ENCODE measurements at regions not wholly inside any gene's neighbourhood (a gene's known extent, or its start where the extent isn't known, plus 50 kb on each side); places are given as distances from the start of the nearest gene placed in this dataset.

DNA sequence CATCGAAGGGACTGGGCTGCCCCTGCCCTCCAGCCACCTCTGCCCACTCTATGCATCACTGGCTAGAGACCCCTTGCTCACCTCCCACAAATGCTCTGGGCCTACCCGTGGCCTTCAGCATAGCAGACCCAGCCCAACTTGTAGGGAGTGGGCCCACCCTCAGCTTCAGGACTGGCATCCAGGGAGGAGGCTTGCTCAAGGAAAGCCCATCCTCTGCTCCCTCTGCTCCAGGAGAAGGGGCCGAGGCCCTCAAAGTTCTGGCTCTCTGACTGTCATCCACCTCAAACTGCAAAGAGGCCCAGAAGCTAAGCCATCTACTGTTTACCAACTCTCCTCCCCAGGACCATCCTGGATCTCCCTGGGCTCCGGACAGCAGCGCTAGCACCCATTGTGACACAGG is 84.5 kb downstream of the C5orf15 start:
- intact Hi-C loops (cut with DNase I), result no loop called here
- H3K4me1 ChIP-seq (replicated peaks), result no peaks in the 10 kb centered on the region
- WGBS, result 98% methylated on average over 5 of the region's 5 CpGs
- no peaks in the 10 kb centered on the region for H3K9me3 ChIP-seq
- H3K36me3 ChIP-seq, result no peaks in the 10 kb centered on the region
- no peak for DNase-seq (ENCODE audit: low spot score)
- H3K27ac ChIP-seq, result no peak overlapping the region
- TF ChIP-seq, protein P1, sequence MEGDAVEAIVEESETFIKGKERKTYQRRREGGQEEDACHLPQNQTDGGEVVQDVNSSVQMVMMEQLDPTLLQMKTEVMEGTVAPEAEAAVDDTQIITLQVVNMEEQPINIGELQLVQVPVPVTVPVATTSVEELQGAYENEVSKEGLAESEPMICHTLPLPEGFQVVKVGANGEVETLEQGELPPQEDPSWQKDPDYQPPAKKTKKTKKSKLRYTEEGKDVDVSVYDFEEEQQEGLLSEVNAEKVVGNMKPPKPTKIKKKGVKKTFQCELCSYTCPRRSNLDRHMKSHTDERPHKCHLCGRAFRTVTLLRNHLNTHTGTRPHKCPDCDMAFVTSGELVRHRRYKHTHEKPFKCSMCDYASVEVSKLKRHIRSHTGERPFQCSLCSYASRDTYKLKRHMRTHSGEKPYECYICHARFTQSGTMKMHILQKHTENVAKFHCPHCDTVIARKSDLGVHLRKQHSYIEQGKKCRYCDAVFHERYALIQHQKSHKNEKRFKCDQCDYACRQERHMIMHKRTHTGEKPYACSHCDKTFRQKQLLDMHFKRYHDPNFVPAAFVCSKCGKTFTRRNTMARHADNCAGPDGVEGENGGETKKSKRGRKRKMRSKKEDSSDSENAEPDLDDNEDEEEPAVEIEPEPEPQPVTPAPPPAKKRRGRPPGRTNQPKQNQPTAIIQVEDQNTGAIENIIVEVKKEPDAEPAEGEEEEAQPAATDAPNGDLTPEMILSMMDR (IDR thresholded peaks at IDR 0.05), result no peak
- TF ChIP-seq POLR2A (IDR thresholded peaks at IDR 0.05) (no peak), POLR2AphosphoS5 (IDR thresholded peaks at IDR 0.05) (no peak)
- peaks cover 3% of the 10 kb centered on the region for H3K27me3 ChIP-seq (replicated peaks; ENCODE audit: insufficient read depth)
- H3K4me3 ChIP-seq, result no peak overlapping the region

DNA sequence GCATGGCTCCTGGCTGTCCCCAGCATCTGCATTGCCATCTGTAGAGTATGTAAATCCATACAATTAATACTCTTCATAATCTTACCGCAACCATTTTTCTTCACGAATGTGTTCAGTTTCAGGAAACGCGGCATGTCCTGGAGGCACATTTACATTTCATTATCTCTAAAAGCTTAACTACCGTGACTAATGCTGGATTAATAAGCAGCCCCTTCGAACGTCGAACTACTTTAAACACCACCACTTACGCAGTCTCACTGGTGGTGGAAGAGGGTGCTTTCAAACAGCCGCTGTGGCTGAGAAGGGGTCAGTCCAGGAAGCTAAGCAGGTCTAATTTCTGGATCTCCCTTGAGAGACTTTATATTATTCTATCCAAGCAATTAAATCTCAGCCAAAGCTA is 85.6 kb downstream of the C5orf15 start:
- Histone ChIP-seq H3K36me3 (no peaks in the 10 kb centered on the region), H3K27ac (no peak overlapping the region), H3K27me3 (replicated peaks; ENCODE audit: insufficient read depth) (peaks cover 3% of the 10 kb centered on the region), H3K9me3 (no peaks in the 10 kb centered on the region), H3K4me1 (replicated peaks) (no peaks in the 10 kb centered on the region), H3K4me3 (no peak overlapping the region)
- intact Hi-C loops (cut with DNase I), result no loop called here
- WGBS, result 83% methylated on average over 10 of the region's 10 CpGs
- no peak for TF ChIP-seq POLR2AphosphoS5 (IDR thresholded peaks at IDR 0.05)
- TF ChIP-seq POLR2A (IDR thresholded peaks at IDR 0.05), result no peak
- TF ChIP-seq, protein P1 (IDR thresholded peaks at IDR 0.05), result no peak
- no peak for DNase-seq (ENCODE audit: low spot score)

DNA sequence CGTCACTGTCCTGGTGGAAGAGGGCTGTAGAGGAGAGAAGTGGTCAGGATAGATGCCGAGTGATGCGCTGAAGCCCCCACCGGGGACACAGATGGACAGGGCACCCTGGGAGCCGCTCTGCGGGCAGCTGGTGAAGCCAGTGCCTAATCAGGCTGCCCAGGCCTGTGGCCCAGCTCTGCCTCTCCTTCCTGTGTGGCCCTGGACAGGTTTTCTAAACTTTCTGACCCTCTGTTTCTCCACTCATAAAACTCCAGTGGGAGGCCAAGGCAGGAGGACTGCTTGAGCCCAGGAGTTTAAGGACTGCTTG is 86.1 kb downstream of the C5orf15 start:
- Histone ChIP-seq H3K4me1 (replicated peaks) (no peaks in the 10 kb centered on the region), H3K36me3 (no peaks in the 10 kb centered on the region), H3K27ac (no peak overlapping the region), H3K4me3 (no peak overlapping the region), H3K27me3 (replicated peaks; ENCODE audit: insufficient read depth) (peaks cover 3% of the 10 kb centered on the region), H3K9me3 (no peaks in the 10 kb centered on the region)
- TF ChIP-seq, protein P1 (IDR thresholded peaks at IDR 0.05), result no peak
- TF ChIP-seq POLR2A (IDR thresholded peaks at IDR 0.05), result no peak
- no peak for TF ChIP-seq POLR2AphosphoS5 (IDR thresholded peaks at IDR 0.05)
- WGBS, result 87% methylated on average over 6 of the region's 6 CpGs
- no peak for DNase-seq (ENCODE audit: low spot score)
- intact Hi-C loops (cut with DNase I), result no loop called here

DNA sequence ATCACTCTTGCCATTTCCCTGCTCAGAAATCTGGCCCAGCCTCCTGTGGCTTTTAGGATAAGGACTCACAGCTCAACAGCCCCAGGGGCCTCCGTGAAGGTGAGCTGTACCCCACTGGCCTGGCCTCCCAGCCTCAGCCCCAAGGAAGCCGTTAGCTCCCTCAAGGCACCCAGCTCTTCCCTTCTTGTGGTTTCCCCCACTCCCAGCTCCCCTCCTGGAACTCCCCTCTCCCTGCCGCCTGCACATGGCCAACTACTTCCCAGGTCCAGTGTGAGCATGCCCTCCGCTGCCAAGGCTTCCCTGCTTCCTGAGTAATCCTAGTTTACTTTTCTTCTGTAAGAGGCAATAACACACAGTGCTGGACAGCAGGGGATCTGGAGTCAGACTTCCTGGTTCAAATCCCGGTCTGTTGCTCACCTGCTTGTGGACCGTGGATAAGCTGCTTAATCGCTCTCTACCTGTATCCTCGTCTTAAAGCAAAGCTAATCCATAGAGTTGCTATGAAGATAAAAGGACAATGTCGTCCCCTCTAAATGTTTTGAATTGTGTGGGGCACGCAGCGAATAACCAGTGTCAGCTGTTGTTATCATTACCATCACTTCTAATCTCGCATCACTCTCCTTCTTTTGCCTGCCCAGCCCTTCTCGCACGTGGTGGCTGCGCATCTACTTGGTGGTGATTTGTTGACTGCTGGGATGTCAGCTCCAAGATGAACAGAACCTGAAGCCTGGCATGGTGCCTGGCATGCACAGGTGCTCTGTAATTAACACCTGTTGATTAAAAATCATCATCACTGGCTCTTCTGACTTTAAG is 86.6 kb downstream of the C5orf15 start:
- Histone ChIP-seq H3K4me1 (replicated peaks) (no peaks in the 10 kb centered on the region), H3K27ac (no peak overlapping the region), H3K9me3 (no peaks in the 10 kb centered on the region), H3K36me3 (no peaks in the 10 kb centered on the region), H3K4me3 (no peak overlapping the region), H3K27me3 (replicated peaks; ENCODE audit: insufficient read depth) (peaks cover 3% of the 10 kb centered on the region)
- 64% methylated on average over 15 of the region's 15 CpGs for WGBS
- DNase-seq (ENCODE audit: low spot score), result no peak
- TF ChIP-seq, protein P1 (IDR thresholded peaks at IDR 0.05), result no peak
- no peak for TF ChIP-seq POLR2AphosphoS5 (IDR thresholded peaks at IDR 0.05)
- TF ChIP-seq POLR2A (IDR thresholded peaks at IDR 0.05), result no peak
- intact Hi-C loops (cut with DNase I), result no loop called here

DNA sequence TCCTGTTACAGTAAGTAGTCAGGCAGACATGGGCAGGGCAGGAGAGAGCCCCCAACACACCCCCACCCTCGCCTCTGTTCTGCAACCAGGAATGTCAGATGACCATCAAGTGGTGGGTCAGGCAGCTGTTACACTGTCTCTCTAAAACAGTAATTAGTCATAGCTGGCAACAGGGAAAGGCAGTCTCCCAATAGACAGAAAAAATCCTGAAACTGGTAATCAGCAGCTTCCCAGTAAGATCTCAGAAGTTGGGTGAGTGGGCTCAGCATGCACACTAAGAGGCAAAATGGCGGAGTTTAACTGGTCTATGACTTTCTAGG is 90.2 kb downstream of the C5orf15 start:
- whole genome bisulfite sequencing, result 90% methylated on average over 2 of the region's 2 CpGs
- DNase-seq (ENCODE audit: low spot score), result no peak
- Histone ChIP-seq H3K27ac (no peak overlapping the region), H3K4me1 (replicated peaks) (no peaks in the 10 kb centered on the region), H3K9me3 (no peaks in the 10 kb centered on the region), H3K4me3 (no peak overlapping the region), H3K36me3 (no peaks in the 10 kb centered on the region), H3K27me3 (replicated peaks; ENCODE audit: insufficient read depth) (peaks cover 3% of the 10 kb centered on the region)
- intact Hi-C loops (cut with DNase I), result no loop called here
- TF ChIP-seq, protein P1 (IDR thresholded peaks at IDR 0.05), result no peak
- TF ChIP-seq POLR2A (IDR thresholded peaks at IDR 0.05) (no peak), POLR2AphosphoS5 (IDR thresholded peaks at IDR 0.05) (no peak)

Measured in prostate gland (tissue), 2 donors.